ENCODE measurements at regions not wholly inside any gene's neighbourhood (a gene's known extent, or its start where the extent isn't known, plus 50 kb on each side); places are given as distances from the start of the nearest gene placed in this dataset.
"Not testable (repeated sequence)": the region's sequence is repeated elsewhere in the genome, so short reads cannot be mapped to it uniquely, and the experiment has no call there.

DNA sequence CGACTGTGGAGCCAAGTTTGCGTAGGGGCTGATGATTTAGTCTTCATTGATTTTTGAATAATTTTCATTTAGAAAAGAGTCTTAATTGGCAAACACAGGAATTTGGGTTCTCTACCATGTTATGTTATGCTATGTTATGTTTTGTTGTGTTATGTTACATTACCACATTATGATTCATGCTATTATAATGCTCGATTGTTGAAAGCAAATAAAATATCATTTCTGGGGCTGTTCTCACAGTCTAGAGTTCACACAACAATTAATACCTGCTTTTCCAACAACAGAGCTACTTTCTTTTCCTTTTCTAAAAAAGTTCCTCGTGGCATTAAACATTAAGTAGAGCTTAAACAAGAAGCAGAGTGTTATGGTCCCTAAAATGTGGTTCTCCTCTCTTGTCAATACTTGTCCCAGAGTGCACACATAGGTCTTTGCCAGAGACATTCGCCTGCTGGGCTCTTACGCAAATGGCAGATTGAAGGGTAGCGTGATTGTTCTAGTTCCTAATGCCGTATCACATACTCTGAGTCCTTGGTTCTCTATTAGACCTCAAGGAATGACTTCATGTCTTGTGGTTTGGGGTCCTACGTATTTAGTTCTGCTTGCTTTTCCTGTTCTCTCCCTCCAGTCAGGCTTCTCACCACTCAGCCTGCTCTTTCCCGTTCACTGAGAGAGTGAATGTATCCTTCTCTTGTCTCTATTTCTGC is 370.3 kb downstream of the CD109 start:
- DNase-seq (ENCODE audit: extremely low read depth in 1 of 11, low read depth in 9 of 11, low spot score in 4 of 11): no peak

GRCh38 chr6:74065705-74066104 is 369.7 kb downstream of the CD109 start:
- DNase-seq (ENCODE audit: extremely low read depth in 1 of 11, low read depth in 9 of 11, low spot score in 4 of 11): no peak

DNA sequence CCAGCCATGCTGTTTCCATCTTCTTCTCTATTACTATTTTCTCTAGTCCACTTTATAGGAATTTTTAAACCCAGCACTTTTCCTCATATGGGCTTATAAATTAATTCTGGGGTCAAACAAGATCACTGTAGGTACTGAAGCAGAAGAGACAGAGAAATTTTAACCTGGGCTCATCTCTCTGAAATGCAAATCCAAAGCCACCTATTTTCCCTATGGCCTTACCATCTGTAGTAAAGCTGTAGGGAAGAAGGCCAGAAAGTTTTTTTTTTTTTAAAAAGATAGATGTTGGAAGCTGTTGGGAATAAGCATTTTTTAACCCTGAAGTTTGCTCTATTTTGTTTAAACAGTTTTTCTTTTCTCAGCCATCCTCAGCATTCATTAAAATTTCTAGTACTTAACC is 367.4 kb downstream of the CD109 start:
- no peak for DNase-seq (ENCODE audit: extremely low read depth in 1 of 11, low read depth in 9 of 11, low spot score in 4 of 11)

DNA sequence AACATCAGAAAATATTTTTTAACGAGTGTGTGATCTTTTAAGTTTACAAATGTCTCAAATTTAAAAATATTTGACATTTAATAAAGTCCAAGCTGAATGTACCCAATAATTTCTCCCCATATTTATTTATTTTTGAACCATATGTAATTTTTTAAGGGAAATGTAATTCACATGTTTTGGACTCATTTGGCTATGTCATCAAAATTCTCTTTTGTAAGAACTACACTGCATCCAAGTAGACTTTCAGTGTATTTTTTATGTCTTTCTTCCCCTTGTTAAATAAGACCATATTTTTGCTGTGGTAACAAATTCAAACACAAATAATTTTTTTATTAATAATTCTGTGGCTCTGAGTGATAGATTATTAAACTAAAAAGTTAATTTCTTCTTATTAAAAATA is 365.2 kb downstream of the CD109 start:
- no peak for DNase-seq (ENCODE audit: extremely low read depth in 1 of 11, low read depth in 9 of 11, low spot score in 4 of 11)

GRCh38 chr6:74060354-74060753 is 364.4 kb downstream of the CD109 start:
- DNase-seq (ENCODE audit: extremely low read depth in 1 of 11, low read depth in 9 of 11, low spot score in 4 of 11): no peak

DNA sequence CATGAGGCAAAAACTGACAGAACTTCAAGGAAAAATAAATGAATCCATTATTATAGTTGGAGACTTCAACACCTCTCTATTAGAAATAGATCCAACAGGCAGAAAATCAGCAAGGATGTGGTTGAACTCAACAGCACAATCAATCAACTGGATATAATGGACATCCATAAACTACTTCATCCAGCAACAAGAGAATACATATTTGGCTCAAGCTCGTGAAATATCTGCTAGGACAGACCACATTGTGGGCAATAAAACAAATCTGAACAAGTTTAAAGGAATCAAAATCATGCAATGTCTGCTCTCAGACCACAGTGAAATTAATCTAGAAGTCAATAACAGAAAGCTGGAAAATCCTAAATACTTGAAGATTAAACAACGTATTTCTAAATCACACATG is 362.6 kb downstream of the CD109 start:
- DNase-seq (ENCODE audit: extremely low read depth in 1 of 11, low read depth in 9 of 11, low spot score in 4 of 11): no peak

DNA sequence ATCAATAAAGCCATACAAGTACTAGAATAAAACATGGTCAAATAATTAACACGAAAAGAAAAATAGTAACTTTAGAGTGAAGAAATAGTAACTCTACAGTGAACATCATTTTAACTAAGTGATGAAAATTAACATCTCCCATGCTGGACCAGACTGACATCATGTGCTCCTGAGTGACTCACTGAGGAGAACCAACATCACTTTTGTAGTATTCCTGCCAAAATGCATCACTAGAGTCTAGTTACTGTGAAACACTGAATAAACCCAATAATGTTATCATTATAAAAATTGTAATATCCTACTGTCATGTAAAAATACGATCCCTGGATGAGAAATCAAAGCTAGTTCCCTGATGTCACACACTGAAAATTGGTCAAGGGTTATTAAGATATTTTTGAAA is 361.3 kb downstream of the CD109 start:
- DNase-seq (ENCODE audit: extremely low read depth in 1 of 11, low read depth in 9 of 11, low spot score in 4 of 11): no peak

- DNase-seq (ENCODE audit: extremely low read depth in 1 of 11, low read depth in 9 of 11, low spot score in 4 of 11): no peak
These were observed 358.2 kb downstream of the CD109 start for GRCh38 chr6:74054190-74054589.

GRCh38 chr6:74050921-74051320 is 354.9 kb downstream of the CD109 start:
- DNase-seq (ENCODE audit: extremely low read depth in 1 of 11, low read depth in 9 of 11, low spot score in 4 of 11): no peak

- no peak for DNase-seq (ENCODE audit: extremely low read depth in 1 of 11, low read depth in 9 of 11, low spot score in 4 of 11)
These were observed 352.4 kb downstream of the CD109 start for GRCh38 chr6:74048387-74048786.

- peak in 9 of 11 donors; percentile 6 to 40 (median 20) for DNase-seq (ENCODE audit: extremely low read depth in 1 of 11, low read depth in 9 of 11, low spot score in 4 of 11)
These were observed 348.6 kb downstream of the CD109 start for GRCh38 chr6:74044417-74045096.

DNA sequence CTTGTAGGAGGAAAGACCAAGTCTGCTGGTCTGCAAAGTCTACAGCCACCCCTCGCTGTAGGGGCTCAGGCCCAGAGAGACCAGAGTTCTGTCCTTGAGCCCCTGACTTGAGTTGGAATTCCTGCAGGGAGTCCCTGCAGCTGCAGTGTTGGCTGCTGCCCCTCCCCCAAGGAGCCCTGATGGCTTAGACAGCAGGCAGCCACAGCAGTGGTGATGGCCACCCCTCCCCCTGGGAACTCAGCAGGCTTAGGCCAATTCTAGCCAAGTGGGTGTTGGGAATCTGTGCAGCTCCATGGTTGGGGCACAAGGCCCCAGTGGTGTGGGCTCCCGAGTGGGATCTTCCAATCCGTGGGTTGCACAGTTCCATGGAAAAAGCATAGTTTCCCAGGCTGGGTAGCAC is 345.4 kb downstream of the CD109 start:
- no peak for DNase-seq (ENCODE audit: extremely low read depth in 1 of 11, low read depth in 9 of 11, low spot score in 4 of 11)

DNA sequence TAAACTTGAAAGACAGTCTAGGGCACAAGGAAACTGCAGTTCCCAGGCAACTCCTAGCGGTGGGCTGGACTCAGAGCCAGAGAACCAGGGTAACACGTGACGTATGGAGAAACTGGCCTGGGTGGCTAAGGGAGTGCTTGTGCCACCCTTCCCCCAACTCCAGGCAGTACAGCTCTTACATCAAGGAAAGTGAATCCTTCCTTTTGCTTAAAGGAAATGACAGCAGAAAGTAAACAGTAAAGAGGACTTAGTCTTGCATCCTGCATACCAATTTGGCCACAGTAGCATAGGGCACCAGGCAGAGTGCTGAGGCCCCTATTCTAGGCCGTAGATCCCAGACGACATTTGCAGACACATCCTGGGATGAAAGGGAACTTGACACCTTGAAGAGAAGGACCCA is 322.8 kb downstream of the CD109 start:
- DNase-seq (ENCODE audit: extremely low read depth in 1 of 11, low read depth in 9 of 11, low spot score in 4 of 11): no peak

DNA sequence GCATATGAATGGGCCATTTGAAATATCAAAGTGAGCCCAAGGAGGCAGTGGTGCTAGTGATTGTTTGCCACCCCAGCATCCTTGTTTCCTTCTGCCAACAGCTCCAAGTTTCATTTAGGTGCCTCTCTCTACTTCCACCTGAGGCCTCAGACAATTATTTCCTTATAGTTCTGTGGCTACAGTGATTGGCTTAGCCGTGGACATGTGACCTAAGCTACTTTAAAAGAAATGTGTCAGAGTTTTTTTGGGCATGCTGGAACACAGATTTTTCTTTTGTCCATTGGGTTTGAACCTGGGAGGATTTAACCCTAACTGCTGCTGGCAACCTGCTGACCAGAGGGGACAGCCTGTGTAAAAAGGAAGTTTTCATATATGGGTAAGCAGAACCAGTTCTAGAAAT is 319.4 kb downstream of the CD109 start:
- no peak for DNase-seq (ENCODE audit: extremely low read depth in 1 of 11, low read depth in 9 of 11, low spot score in 4 of 11)

- no peak for DNase-seq (ENCODE audit: extremely low read depth in 1 of 11, low read depth in 9 of 11, low spot score in 4 of 11)
These were observed 304.9 kb downstream of the CD109 start for GRCh38 chr6:74000666-74001490.

DNA sequence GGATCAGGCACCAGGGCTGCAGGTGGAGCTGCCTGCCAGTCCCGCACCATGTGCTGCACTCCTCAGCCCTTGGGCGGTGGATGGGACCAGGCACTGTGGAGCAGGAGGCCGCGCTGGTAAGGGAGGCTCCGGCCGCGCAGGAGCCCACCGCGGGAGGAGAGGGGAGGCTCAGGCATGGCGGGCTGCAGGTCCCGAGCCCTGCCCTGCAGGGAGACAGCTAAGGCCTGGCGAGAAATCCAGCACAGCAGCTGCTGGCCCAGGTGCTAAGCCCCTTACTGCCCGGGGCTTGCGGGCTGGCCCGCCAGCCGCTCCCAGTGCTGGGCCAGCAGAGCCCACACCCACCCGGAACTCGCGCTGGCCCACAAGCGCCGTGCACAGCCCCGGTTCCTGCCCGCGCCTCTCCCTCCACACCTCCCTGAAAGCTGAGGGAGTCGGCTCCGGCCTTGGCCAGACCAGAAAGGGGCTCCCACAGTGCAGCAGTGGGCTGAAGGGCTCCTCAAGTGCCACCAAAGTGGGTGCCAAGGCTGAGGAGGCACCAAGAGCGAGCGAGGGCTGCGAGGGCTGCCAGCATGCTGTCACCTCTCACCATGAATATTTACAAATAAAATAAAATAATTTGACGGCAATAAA is 294.7 kb downstream of the CD109 start:
- not testable (repeated sequence) for DNase-seq (ENCODE audit: extremely low read depth in 1 of 11, low read depth in 9 of 11, low spot score in 4 of 11)

DNA sequence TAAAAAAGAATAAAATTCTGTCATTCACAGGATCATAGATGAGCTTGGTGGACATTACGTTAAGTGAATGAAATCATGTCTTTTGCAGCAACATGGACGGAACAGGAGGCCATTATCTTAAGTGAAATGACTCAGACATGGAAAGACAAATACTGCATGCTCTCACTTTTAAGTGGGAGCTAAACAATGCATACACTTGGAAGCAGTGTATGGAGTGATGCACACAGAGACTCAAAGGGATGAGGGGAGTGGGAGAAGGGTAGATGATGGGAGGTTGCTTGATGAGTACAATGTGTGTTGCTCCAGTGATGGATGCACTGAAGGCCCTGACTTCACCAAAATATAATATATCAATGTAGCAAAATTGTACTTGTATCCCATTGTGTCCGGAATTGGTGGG is 293.4 kb downstream of the CD109 start:
- no peak for DNase-seq (ENCODE audit: extremely low read depth in 1 of 11, low read depth in 9 of 11, low spot score in 4 of 11)

- DNase-seq (ENCODE audit: extremely low read depth in 1 of 11, low read depth in 9 of 11, low spot score in 4 of 11): no peak
These were observed 289.9 kb downstream of the CD109 start for GRCh38 chr6:73985891-73986290.

DNA sequence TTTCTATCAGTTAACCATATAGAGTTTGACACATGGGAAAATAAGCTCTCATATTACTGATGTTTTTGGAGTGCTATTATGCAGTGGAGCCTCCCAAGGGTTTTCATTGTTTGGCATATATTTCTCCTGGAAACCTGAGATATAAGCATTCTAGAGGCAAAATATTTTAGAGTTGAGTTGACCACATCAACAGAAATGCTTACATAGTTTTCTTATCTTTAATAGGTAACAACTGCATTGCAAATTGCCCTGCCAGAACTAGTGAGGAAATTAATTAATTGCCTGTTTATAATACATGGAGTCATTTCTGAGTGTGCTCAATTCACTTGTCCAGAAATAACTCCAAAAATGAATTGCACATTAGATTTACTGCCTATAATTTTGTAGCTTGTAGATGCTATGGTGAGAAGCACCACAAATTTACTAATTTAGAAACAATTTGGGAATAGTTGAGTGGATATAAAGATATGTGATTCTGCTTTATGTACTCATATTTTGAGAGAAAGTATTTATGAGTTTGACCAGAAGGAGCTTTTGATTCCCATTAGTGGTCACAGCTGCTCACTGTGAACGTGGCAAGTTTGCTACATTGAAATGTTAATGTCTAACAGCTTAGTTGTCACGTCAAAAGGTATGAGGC is 288.7 kb downstream of the CD109 start:
- no peak for DNase-seq (ENCODE audit: extremely low read depth in 1 of 11, low read depth in 9 of 11, low spot score in 4 of 11)

Data from renal cortex interstitium (tissue), 11 donors.